NCI-H2196 (cell line): ENCODE measurements at regions not wholly inside any gene's neighbourhood (a gene's known extent, or its start where the extent isn't known, plus 50 kb on each side); places are given as distances from the start of the nearest gene placed in this dataset.

Experiments
- DNase-seq: peaks from one replicate; lab custom pipeline; 2025; ENCODE audit not compliant: unreplicated experiment; lab: John Stamatoyannopoulos, UW

DNA sequence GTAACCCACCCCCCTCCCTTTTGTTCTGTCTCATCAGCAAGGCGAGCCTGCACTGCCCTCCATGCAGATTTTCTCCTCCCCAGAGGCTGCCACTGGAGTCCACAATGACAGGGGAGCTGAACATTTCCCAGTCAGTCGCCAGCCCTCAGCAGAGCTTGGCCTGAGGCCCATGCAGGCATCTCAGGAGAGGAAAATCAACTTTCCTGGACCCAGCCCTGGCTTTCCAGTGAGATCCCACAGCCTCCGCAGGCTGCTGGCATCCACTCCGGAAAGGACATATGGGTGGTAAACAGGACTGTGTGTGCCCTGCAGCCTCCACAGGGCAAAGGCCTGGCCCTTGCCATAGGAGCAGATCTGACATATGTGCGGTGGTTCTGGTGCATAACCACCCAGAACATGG lies 253.8 kb downstream of the TNS1 start:
- no peak for DNase-seq

DNA sequence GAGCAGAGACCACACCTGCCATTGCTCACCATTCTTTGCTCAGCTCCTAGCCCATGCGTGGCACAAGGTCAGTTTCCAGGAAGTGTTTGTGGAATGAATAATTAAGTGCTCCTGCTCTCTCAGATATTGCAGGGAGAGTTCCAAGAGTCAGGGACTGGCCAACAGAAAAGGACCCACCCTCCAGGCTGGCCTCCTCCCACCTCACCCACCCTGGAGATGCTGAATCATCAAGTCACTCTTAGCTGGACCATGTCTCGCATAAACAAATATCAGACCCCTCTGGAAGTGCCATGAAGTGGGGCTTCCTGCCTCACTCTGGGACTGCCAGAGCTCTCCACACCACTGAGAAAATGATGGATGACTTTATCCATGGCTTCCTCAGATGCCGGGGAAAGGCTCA lies 256.0 kb downstream of the TNS1 start:
- no peak for DNase-seq

DNA sequence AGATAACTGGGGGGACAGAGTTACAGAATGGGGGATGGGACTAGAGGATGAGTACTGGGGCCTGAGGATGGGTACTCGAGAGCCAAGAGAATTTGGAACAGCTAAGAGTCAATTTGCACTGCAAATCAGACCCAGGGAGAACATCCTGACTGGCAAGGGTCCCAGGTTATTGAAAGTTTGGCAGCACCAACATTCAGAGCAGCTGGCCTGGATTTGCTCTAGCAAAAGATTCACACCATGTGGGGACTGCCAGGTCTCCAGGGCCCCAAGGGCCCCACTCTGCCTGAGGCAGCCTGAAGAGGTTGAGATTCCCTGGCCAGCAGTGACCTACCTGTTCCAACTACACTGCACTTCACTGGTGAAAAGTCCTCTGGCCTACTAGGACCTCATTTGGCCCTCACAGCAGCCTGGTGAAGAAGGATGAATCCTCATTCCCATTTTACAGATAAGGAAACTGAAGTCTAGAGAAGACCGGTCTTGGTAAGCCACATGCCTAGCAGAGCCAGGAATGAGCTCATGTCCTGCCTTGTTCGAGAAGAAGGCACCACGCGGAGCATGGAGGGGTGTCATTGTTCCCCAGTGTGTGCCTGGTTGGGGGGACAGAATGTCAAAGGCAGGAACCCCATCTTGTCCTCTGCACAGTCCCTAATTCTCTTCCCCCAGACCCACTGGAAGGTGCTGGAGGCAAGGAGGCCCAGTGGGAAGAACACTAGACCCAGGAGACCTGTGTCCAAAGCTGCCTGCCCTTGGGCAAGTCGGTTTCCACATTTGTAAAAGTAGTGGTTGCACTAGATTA lies 258.6 kb downstream of the TNS1 start:
- no peak for DNase-seq

DNA sequence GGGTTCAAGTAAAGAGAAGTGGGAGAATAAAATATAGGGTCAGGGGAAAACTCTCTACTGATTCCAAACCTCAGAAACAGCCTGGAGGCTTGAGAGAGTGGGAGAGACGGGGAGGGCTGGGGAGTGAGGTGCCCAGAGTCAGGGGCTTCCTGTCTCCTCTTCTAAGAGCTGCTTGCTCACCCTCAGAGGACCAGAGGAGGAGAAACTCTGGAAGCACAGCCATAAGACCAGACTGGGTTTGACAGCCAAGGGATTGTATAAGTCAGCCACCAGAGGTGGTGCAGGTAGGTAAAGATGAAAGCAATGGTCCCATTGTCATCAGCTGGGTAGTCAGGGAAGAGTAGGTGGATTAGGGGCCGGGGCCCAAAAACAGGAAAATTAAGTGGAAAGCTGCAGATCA lies 259.4 kb downstream of the TNS1 start:
- no peak for DNase-seq

DNA sequence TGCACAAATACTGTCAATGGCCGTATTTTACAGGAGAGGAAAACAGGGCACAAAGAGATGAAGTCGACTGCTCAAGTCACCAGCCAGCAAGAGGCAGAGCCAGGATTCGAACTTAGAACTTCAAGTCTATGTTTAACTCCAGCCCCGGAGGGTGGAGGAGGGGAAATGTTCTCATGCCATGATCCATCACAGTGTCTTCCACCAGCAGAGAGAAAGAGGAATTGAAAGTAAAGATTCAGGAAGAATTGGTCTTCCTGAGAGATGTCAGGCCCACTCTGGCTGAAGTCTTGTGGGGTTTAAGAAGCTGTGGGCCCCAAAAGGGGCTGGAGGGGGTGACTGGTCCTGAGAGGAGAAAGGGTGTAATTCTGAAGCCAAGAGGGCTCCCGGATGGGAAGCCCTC lies 260.0 kb downstream of the TNS1 start:
- no peak for DNase-seq

DNA sequence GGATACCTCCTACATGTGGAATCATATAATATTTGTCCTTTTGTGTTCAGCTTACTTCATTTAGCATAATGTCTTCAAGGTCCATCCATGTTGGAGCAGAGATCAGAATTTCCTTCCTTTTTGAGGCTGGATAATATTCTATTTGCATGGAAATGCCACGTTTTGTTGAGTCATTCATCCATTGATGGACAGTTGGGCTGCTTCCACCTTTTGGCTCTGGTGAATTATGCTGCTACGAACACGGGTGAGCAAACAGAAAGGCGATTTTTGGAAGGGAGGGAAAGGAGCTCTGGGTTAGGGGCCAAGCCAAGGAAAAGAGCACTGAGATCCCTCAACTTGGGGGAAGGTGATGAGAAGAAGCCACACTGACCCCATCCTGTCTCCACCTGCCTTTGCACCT lies 260.5 kb downstream of the TNS1 start:
- no peak for DNase-seq

DNA sequence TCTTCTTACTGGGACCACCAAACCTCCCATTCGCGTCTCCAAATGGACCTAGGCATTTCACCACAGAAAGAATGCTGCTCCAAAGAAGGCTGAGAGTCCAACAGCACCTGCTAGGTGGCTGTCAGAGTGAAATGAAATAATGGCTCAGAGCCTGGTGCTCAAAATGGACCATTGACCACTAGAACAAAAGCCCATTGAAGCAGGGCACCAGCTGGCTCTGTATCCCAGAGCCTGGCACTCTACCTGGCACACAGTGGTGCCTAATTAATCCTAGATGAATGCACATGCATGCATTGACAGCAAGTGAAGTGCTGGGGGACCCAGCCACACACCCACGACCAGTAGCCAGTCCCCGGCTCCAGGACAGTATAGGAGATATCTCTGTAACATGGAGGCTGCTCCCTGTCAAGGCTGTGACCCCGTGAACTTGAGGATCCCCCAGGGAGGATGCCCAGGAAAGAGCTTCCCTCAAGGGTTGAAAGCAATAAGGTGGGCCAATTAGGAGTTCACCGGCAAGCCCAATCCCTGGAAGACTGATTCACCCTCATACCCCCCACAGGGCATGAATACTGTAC lies 261.3 kb downstream of the TNS1 start:
- no peak for DNase-seq

DNA sequence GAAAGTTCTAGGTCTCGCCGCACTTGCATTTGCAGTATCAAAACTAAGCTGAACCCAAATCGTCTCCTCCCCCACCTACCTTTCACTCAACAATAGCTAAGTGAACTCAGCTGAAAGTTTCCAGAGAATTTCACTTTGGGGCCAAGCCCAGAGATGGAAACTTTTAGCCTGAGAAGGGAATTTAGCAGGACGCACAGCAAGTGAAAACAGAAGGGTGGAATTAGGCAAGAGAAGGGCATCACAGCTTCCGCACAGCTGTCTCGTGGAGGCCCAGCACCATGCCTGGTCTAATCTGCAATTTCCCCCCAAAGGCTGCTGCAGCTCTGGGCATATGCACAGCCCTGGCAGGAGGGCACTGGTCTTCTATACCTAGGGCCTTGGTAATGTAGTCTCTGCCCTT lies 262.0 kb downstream of the TNS1 start:
- DNase-seq = no peak

DNA sequence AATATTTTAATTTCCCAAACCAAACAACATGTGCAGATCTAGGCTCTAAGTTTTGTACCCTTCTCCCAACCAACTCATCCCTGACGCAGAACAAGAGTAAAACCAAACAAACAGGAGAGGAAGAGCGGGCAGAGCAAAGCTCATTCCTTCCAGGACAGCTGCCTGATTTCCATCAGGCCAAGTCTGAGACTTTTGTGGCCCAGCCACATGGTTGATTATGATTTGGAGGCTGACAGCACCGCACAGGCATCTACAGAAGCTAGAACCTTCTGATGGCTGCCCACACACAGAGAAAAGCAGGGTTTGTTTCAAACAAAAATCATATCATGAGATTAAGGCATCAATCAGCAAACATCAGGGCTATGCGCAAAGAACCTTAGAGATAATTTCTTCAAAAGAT lies 262.6 kb downstream of the TNS1 start:
- DNase-seq = no peak

DNA sequence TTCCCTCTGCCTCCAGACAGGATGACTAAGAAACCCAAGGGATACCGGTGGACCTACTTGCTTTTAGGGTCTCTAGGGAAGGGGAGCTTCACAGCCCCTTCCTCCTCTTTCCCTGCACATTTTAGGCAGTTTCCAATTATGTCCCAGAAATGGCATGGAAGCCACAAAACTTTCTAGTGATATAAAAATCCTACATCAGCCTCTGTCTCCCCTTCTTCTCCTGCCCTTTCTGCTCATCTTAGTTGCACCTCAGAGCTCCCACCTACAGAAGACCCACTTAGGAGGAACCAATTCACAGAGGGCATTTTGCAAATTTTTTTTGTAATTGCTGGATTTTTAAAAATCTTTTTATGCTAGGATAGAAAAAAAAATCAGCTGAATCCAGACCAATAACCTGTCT lies 263.1 kb downstream of the TNS1 start:
- no peak for DNase-seq

DNA sequence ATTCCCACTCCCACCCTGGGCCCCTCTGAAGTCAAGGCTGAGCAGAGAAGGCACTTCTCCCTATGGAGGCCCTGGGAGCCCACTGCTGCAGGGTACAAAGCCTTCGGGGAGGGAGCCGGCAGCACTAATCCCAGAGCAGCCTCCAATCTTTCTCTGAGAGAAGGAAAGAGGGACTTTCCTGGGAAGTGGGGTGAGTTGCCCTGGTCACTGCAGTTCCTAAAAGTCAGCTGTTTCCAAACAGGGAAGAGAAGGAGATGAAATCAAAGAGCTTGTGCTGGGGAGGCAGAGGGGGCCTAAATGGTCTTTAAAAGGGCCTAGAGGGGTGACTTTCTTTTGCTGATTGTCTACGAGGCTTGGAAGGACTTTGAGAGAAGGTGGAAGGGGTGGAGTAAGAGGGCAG lies 264.7 kb downstream of the TNS1 start:
- DNase-seq = no peak

DNA sequence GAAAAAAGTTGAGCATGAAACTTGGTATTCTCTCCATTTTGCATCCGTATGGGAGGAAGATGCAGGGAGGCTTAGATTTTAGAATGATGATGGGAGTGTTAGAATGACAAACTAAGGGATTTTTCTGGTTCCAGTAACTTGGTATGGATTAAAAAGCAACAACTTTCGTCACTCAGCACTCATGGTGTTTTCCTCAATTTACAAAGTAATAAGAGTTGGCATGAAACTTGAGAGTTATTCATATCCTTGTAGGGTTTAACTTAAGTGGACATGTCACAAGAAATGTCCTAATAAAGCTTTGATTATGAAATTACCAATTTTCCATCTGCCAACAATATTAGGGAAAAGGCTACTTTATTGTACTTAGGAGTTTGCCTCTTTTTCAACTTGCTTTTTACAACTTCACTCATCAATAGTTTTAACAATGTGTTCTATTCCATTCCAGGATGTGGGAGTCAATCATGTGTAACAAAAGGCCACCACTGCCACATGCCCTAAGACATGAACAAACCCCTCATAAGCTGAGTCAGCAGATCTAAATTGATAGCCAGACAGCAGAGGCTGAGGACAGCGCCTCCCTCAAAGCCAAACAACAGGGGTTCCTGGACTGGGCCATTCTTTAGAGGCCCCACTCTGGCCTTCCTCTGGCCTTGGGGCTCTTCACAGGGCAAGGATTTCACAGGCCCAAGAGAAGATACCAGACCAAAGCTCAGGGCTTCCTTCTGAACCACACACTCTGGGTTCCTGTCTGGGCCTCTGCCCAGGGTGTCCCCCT lies 265.8 kb downstream of the TNS1 start:
- no peak for DNase-seq

DNA sequence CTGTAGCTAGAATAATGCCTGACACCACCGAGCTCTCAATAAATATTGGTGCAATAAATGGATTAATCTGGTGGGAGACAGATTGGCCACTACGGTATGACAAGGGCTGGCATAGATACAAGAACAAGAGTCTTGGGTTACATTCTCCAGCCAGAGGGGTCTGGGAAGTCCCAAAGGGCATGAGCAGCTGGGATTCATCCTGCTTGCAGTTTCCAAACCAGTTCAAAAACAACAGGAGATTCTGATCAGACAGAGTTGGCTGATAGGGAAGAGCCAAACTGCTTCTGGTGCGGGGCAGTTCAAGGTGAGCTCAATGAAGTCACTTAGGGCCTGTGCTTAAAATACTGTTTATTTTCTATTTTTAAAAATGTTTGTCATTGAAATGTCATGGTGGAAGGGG lies 266.9 kb downstream of the TNS1 start:
- no peak for DNase-seq

DNA sequence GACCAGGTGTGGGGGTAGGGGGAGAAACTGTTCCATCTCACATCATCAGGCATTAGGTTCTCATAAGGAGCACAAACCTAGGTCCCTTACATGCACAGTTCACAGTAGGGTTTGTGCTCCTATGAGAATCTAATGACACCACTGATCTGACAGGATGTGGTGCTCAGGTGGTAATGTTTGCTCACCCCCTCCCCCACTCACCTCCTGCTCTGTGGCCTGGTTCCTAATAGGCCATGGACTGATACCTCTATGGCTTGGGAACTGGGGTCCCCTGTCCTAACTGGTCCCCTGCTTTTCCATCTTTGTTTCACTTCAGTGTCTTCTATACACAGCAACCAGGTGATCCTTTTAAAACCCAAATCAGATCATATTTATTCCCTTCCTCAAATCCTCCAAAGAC lies 267.8 kb downstream of the TNS1 start:
- no peak for DNase-seq

DNA sequence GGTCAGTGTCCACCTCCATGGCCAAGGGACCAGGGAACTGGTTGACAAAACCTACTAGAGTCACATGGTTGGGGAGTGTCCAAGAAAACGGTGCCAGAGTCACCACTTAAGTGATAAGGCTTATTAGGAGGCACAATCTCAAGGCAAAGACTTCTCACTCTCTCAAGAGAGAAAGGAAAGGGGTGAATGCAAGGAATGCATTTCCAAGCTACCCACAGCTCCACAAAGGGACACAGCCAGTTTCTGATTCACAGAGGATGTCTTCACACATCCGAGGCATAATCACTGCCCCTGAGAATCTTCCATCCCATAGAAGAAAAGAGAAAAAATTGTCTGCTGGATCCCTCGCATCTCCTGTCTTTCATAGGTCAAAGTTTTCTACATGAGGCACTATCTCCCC lies 269.3 kb downstream of the TNS1 start:
- DNase-seq = no peak

DNA sequence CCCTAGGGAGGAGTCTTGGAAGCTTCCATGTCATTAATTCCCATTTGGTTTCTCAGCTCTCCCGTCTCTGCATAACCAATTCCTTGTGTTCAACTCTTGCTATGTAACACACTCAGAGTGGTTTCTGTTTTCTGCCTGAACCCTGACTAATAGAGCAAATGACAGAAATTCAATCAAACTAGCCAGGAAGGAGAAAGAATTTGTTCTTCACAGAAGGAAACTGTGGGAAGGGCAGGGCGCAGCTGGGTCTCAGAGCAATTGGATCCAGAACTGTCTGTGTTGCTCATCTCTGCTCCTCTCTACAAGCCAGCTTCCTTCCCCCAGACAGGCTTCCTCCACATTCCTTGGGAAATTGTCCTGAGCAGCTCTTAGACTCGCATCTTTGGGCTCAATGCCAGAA lies 269.8 kb downstream of the TNS1 start:
- no peak for DNase-seq

DNA sequence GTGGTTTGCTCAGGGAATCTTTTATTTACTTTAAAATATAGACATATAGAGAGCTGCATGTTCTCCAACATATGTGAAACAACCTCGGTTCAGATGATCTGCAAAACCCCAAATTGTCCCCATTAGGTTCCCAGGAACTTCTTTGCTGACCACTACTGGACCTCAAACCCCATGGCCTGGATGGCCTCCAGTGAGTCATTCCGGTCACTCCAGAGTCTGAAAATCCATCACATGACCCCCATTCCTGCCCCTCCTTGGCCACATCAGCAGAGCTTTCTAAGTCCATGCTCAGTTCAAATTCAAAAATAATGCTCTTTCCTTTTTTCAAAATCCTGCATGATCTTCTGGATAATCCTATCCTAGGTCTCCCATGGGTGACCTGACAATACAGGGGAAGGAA lies 271.0 kb downstream of the TNS1 start:
- DNase-seq = no peak

DNA sequence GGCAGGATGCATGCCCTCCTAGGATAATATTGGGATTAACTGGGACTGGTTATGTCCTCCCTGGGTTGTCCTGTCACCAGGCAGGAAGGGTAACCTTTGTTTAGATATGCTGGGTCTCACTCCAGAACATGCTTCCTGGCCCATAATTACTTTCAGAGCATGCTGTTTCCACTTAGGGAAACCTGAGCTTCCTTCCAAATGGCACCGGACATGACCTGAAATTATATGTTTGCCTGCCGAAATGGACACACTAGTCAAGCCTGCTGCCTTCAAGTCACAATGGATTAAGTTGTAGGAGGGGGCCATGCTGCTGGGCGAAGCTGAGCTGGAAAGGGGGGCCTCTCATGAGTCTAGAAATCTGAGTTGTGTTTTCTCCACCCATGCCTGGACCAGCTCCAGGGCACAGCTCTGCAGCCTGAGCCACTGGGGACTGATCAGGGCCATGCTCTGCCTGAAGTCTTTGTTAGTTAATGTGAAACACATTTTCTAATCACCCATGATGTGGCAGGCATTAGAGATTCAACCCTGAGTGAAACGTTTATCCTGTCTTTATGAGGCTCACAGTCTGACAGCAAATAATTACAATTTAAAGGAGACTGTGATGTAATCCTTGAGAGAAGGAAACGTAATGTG lies 273.3 kb downstream of the TNS1 start:
- DNase-seq = no peak

DNA sequence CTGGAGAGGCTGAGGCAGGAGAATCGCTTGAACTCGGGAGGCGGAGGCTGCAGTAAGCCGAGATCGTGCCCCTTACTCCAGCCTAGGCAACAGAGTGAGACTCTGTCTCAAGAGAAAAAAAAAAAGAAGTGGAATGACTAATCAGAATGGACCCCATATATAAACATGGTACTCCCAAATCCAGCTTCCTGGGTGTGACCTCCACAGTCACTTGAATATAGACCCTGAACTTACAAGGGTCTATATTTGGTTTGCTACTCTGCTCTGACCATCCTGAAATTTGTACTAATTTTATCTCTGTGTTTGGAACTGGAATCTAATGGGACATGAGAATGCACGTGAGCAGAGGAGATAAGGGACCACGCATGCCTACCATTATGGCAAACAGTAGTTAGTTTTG lies 275.0 kb downstream of the TNS1 start:
- DNase-seq = no peak

DNA sequence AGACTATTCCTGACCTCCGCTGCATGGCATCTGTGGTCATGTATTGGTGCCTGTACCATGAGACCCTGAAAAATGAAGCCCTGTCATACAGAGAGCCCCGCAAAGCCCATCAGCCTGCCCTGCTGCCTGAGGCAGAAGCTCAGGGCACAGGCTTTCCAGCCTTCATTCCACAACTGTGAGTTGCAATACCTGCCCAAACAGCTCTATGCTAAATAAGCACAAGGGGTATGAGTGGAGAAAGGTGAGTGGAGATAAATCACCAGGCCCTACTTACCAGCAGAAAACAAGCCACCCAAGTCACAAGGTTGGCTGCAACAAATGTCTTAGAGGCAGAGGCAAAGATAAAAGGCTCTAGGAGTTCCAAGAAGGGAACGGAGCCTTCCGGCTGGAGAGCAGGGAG lies 277.4 kb downstream of the TNS1 start:
- DNase-seq = no peak

DNA sequence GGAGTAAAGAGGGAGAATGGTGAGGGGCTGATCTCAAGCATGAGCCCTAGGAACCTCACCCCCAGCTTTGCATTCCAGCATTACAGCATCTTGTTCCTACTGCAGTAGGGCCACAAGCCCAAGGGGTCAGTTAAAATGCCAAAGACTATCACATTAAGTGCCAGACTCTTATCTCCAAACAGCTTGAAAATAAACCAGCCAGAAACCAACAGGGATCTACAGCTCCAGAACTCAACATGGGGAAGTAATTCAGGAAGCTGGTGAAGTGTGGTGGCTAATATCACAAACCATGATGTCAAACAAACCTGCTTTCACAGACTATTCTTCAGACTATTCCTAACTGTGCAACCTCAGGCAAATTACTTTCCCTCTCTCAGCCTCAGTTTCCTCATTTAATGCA lies 278.3 kb downstream of the TNS1 start:
- DNase-seq = no peak

DNA sequence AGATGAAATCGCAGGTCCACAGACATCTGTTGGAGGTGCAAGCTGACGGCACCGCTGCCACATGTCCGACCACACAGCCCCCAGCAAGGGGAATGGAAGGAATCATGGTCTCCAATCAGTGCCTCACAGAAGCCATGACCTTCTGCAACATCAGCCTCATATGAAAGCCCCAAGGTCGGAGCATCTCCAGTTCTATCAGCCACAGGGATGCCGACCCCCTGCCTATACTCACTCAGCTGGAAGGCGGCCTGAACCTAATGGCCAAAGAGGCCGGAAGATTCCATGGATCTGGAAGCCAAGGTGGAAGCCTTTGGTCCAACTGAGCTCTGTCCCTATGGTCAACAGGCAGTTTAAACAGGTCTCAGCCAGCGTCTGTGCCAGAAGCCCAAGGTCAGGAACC lies 278.8 kb downstream of the TNS1 start:
- DNase-seq = no peak
